H1 (cell line): ENCODE measurements at regions not wholly inside any gene's neighbourhood (a gene's known extent, or its start where the extent isn't known, plus 50 kb on each side); places are given as distances from the start of the nearest gene placed in this dataset.

Experiments
- CTCF ChIA-PET: fragments of 300-600 bp; sonication (Branson Sonifier 250); formaldehyde crosslinking; loops from one replicate; lab custom pipeline; 2021; ENCODE audit not compliant: partially characterized antibody; lab: Charles Lee
- POLR2A ChIA-PET: fragments of 300-600 bp; sonication (Branson Sonifier 250); formaldehyde crosslinking; loops from one replicate; lab custom pipeline; 2021; ENCODE audit warnings: inconsistent platforms; ENCODE audit not compliant: partially characterized antibody; lab: Charles Lee
- DNase-seq, 2 experiments: peaks; one replicate each; pipeline versions ENCODE4 v3.0.0 to v3.0.0-alpha.2; 2010 to 2022; ENCODE audit warnings: low spot score in 2 of 2, low read depth in 1 of 2, mixed read lengths in 1 of 2
- FAIRE-seq: peaks from 2 replicates; lab custom pipeline; 2011; peaks lifted over from hg19 to GRCh38; lab: Jason Lieb, UNC
- H2AFZ ChIP-seq: 2 replicates; pipeline ENCODE4 v1.8.1; 2012; ENCODE audit warnings: low read length, inconsistent platforms
- H2AK5ac ChIP-seq: 2 replicates; pipeline ENCODE4 v1.6.1; 2013; ENCODE audit warnings: low read depth, low read length
- H2BK120ac ChIP-seq: replicated peaks from 2 replicates; pipeline ENCODE3; 2013; ENCODE audit warnings: low read depth, low read length, inconsistent platforms
- H2BK12ac ChIP-seq: 2 replicates; pipeline ENCODE4 v1.6.1; 2013; ENCODE audit warnings: low read depth, low read length
- H2BK15ac ChIP-seq: 2 replicates; pipeline ENCODE4 v1.6.1; 2013; ENCODE audit warnings: low read length
- H2BK20ac ChIP-seq: 2 replicates; pipeline ENCODE4 v1.6.1; 2013; ENCODE audit warnings: low read length
- H2BK5ac ChIP-seq: 2 replicates; pipeline ENCODE4 v1.6.1; 2013; ENCODE audit warnings: low read depth, low read length
- H3K14ac ChIP-seq: 2 replicates; pipeline ENCODE4 v1.6.1; 2013; ENCODE audit warnings: inconsistent platforms; ENCODE audit not compliant: insufficient read length
- H3K18ac ChIP-seq: 2 replicates; pipeline ENCODE4 v1.6.1; 2013; ENCODE audit warnings: low read length; ENCODE audit errors: extremely low read depth
- H3K23ac ChIP-seq: 2 replicates; pipeline ENCODE4 v1.6.1; 2013; ENCODE audit warnings: inconsistent platforms; ENCODE audit not compliant: insufficient read length
- H3K23me2 ChIP-seq: 2 replicates; pipeline ENCODE4 v1.6.1; 2013; ENCODE audit warnings: low read depth, low read length
- H3K27ac ChIP-seq: 2 replicates; pipeline ENCODE4 v1.6.1; 2011; ENCODE audit warnings: low read depth, low read length, inconsistent platforms
- H3K27me3 ChIP-seq, 4 experiments: replicated peaks in 1 of 4; 1 replicate in 1 of 4; 2 replicates in 3 of 4; pipeline versions ENCODE4 v1.6.1 to v1.8.1; 2011 to 2013; ENCODE audit warnings: low read length in 3 of 4, mild to moderate bottlenecking in 3 of 4, inconsistent platforms in 2 of 4, mixed read lengths in 2 of 4, moderate library complexity in 1 of 4; ENCODE audit not compliant: control insufficient read depth in 3 of 4, insufficient read depth in 3 of 4; ENCODE audit errors: extremely low read depth in 1 of 4
- H3K36me3 ChIP-seq, 4 experiments: 2 replicates each; pipeline versions ENCODE4 v1.6.1 to v1.8.1; 2011 to 2013; ENCODE audit warnings: mild to moderate bottlenecking in 4 of 4, low read length in 3 of 4, moderate library complexity in 2 of 4, control low read depth in 1 of 4, inconsistent platforms in 1 of 4; ENCODE audit not compliant: insufficient read depth in 4 of 4, control insufficient read depth in 2 of 4
- H3K4ac ChIP-seq: replicated peaks from 2 replicates; pipeline ENCODE3; 2013; ENCODE audit warnings: low read length, low read depth, mixed read lengths, inconsistent platforms; ENCODE audit not compliant: insufficient read length
- H3K4me1 ChIP-seq, 4 experiments: replicated peaks in 1 of 4; 1 replicate in 1 of 4; 2 replicates in 3 of 4; pipeline versions ENCODE4 v1.6.1 to v1.8.1; 2011 to 2013; ENCODE audit warnings: low read length in 3 of 4, inconsistent platforms in 2 of 4, mixed read lengths in 1 of 4; ENCODE audit not compliant: insufficient read depth in 4 of 4, control insufficient read depth in 3 of 4
- H3K4me2 ChIP-seq, 2 experiments: 2 replicates each; pipeline versions ENCODE4 v1.6.1 to v1.8.1; 2011 to 2013; ENCODE audit warnings: low read depth in 2 of 2, low read length in 2 of 2, control low read depth in 1 of 2, inconsistent platforms in 1 of 2, mild to moderate bottlenecking in 1 of 2; ENCODE audit not compliant: insufficient read depth in 1 of 2
- H3K4me3 ChIP-seq, 4 experiments: fragments of 200-600, 300-600 bp in 1 of 4; sonication (generic), shearing (Covaris generic), sonication (Bioruptor Twin) in 1 of 4; 2 replicates each; pipeline versions ENCODE4 v1.5.1 to v1.8.1; 2011 to 2016; ENCODE audit warnings: low read length in 4 of 4, low read depth in 3 of 4, control low read depth in 2 of 4, inconsistent platforms in 2 of 4, mild to moderate bottlenecking in 2 of 4, mixed read lengths in 1 of 4, moderate library complexity in 1 of 4; ENCODE audit not compliant: insufficient read depth in 2 of 4; ENCODE audit errors: extremely low read depth in 1 of 4
- H3K56ac ChIP-seq: replicated peaks from 2 replicates; pipeline ENCODE3; 2013; ENCODE audit warnings: low read depth, mild to moderate bottlenecking, mixed read lengths, low read length, inconsistent platforms; ENCODE audit not compliant: insufficient read length
- H3K79me1 ChIP-seq: 2 replicates; pipeline ENCODE4 v1.6.1; 2013; ENCODE audit warnings: low read depth, low read length, control low read depth
- H3K79me2 ChIP-seq, 2 experiments: 2 replicates each; pipeline versions ENCODE4 v1.6.1 to v1.8.1; 2012 to 2013; ENCODE audit warnings: low read length in 2 of 2, mild to moderate bottlenecking in 2 of 2, inconsistent platforms in 1 of 2; ENCODE audit not compliant: insufficient read depth in 2 of 2, control insufficient read depth in 1 of 2
- H3K9ac ChIP-seq, 4 experiments: replicated peaks in 1 of 4; 1 replicate in 1 of 4; 2 replicates in 3 of 4; pipeline versions ENCODE4 v1.6.1 to v1.8.1; 2011 to 2013; ENCODE audit warnings: low read depth in 3 of 4, low read length in 3 of 4, control low read depth in 2 of 4, mild to moderate bottlenecking in 2 of 4, moderate library complexity in 2 of 4, inconsistent platforms in 1 of 4; ENCODE audit errors: extremely low read depth in 1 of 4
- H3K9me3 ChIP-seq, 2 experiments: 2 replicates each; pipeline versions ENCODE4 v1.6.1 to v1.8.1; 2012 to 2013; ENCODE audit warnings: mild to moderate bottlenecking in 2 of 2, moderate library complexity in 2 of 2, control low read depth in 1 of 2, inconsistent platforms in 1 of 2, low read depth in 1 of 2, low read length in 1 of 2, mixed read lengths in 1 of 2; ENCODE audit not compliant: insufficient read depth in 2 of 2
- H4K20me1 ChIP-seq, 2 experiments: replicated peaks in 1 of 2; 2 replicates each; pipeline versions ENCODE3 to v1.8.1; 2011 to 2013; ENCODE audit warnings: inconsistent platforms in 2 of 2, low read length in 2 of 2, mild to moderate bottlenecking in 1 of 2; ENCODE audit not compliant: insufficient read depth in 2 of 2, control insufficient read depth in 1 of 2
- H4K5ac ChIP-seq: 2 replicates; pipeline ENCODE4 v1.6.1; 2013; ENCODE audit warnings: low read length, low read depth, mixed read lengths, inconsistent platforms; ENCODE audit not compliant: insufficient read length
- H4K8ac ChIP-seq: 2 replicates; pipeline ENCODE4 v1.8.0; 2013; ENCODE audit warnings: mild to moderate bottlenecking, moderate library complexity, low read length, inconsistent platforms; ENCODE audit not compliant: insufficient read depth; ENCODE audit errors: extremely low read depth
- H4K91ac ChIP-seq: replicated peaks from 2 replicates; pipeline ENCODE3; 2013; ENCODE audit warnings: low read length, mixed read lengths, inconsistent platforms; ENCODE audit not compliant: insufficient read length
- ASH2L ChIP-seq: fragments of 200-600, 300-600 bp; sonication (generic); IDR thresholded peaks from one replicate; pipeline ENCODE4 v1.7.1; 2017; ENCODE audit warnings: low read length
- CEBPB ChIP-seq: IDR thresholded peaks from 2 replicates; pipeline ENCODE4 v1.6.1; 2012; ENCODE audit warnings: low read depth, low read length
- KDM5A ChIP-seq: fragments of 200-600 bp; IDR thresholded peaks from 2 replicates; pipeline ENCODE4 v1.7.1; 2012; ENCODE audit warnings: mild to moderate bottlenecking, low read length, inconsistent platforms, mixed read lengths
- PHF8 ChIP-seq: fragments of 200-600 bp; sonication (generic); conservative IDR thresholded peaks from 2 replicates; pipeline ENCODE4 v1.7.1; 2012; ENCODE audit warnings: low read depth, mild to moderate bottlenecking, inconsistent platforms, low read length, moderate library complexity
- SP1 ChIP-seq: IDR thresholded peaks from 2 replicates; pipeline ENCODE4 v1.6.1; 2011; ENCODE audit warnings: low read depth, low read length
- SP2 ChIP-seq: IDR thresholded peaks from 2 replicates; pipeline ENCODE4 v1.6.1; 2012; ENCODE audit warnings: mild to moderate bottlenecking, low read length, inconsistent platforms
- SP4 ChIP-seq: IDR thresholded peaks from 2 replicates; pipeline ENCODE4 v1.6.1; 2012; ENCODE audit warnings: low read length, inconsistent platforms
- SUZ12 ChIP-seq: fragments of 200-600 bp; sonication (generic); IDR thresholded peaks from 2 replicates; pipeline ENCODE4 v1.6.1; 2012; ENCODE audit warnings: mild to moderate bottlenecking, inconsistent platforms, low read length, moderate library complexity, mixed read lengths
- TAF1 ChIP-seq: IDR thresholded peaks from 2 replicates; pipeline ENCODE4 v1.6.1; 2011; ENCODE audit warnings: mild to moderate bottlenecking, low read depth, low read length
- WGBS, 2 experiments: shearing (Covaris generic) in 1 of 2; methylation state at CpG; one replicate each; pipeline versions ENCODE4 v1.1.6 to v1.1.7; 2013 to 2015; ENCODE audit warnings: low lambda C conversion rate in 2 of 2, mixed read lengths in 2 of 2, inconsistent platforms in 1 of 2, low coverage in 1 of 2, missing lambda C conversion rate in 1 of 2; ENCODE audit not compliant: insufficient replicate concordance in 2 of 2, insufficient coverage in 1 of 2, insufficient read length in 1 of 2; ENCODE audit errors: extremely low coverage in 1 of 2, missing lambda C conversion rate in 1 of 2; 5-methylcytosine and 5-hydroxymethylcytosine counted together
- TF ChIP-seq, protein P1 (sequence below), 3 experiments: IDR thresholded peaks; 1 replicate in 2 of 3; 2 replicates in 1 of 3; pipeline versions ENCODE4 v1.5.1 to v1.6.1; 2011; ENCODE audit warnings: low read length in 3 of 3, mild to moderate bottlenecking in 3 of 3, inconsistent platforms in 2 of 3, low read depth in 1 of 3, moderate library complexity in 1 of 3; ENCODE audit not compliant: insufficient read depth in 1 of 3; ENCODE audit errors: control extremely low read depth in 1 of 3

DNA sequence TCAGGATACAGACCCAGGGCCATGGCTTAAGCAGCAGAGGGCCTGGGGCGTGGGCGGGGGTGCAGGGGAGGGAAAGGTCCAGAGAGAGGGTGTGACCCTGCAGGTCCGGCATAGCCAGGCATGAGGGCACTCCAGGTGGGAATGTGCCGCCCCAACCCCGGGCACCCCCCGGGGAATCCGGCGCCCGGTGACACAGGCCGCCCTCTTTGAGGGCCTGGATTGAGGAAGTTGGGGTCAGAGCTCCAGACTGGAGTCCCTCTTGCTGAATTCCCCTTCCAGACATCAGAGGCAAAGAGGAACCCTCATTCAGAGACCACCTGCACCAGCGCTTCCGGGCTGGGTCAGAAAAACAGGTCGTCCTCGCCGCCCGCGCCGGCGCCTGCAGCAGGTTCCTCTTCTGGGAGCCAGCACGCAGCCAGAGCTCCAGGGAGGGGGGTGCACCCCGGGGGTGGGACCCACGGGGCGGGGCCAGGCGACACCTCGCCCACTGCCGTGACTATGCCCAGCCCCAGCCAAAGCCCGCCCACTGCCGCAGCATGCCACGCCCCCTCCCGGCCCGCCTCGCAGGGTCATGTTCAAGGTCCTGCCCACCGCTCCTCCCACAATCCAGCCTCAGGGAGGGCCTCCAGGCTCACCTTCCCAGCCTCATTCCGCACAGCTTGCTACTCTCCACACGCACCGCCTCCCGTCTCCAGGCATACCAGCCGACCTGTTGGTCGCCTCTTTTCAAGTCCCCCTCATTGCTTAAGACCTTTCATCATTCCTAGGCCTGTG lies 98.3 kb upstream of the ID2 start:
- H4K5ac ChIP-seq: no peak overlapping the region
- peak overlapping the region in 2 of 4 experiments; percentile 7 to 38; a peak in 2 of 8 replicates for H3K4me3 ChIP-seq
- peaks cover 2 to 22% (median 12%) of the 10 kb centered on the region in 4 experiments for H3K4me1 ChIP-seq
- 11% methylated on average over 15 of the region's 39 CpGs; no CpG with 5 or more reads in 1 of the 2 experiments for WGBS, 2 experiments
- H2AK5ac ChIP-seq: no peak overlapping the region
- no peaks in the 10 kb centered on the region; the same call in 1 of the 2 replicates for H3K23me2 ChIP-seq
- H3K27ac ChIP-seq: no peak overlapping the region
- H3K4me2 ChIP-seq: peak overlapping the region; percentile 41 to 59; a peak in 3 of 4 replicates
- H3K56ac ChIP-seq: no peak overlapping the region
- FAIRE-seq: peak; percentile 42
- no peak overlapping the region for H3K4ac ChIP-seq
- H4K91ac ChIP-seq: no peak overlapping the region
- 0 out of 2 replicates have a peak overlapping the region, but pooled peaks have one; percentile 22 for H2BK12ac ChIP-seq
- H2BK5ac ChIP-seq: 0 out of 2 replicates have a peak overlapping the region, but pooled peaks have one; percentile 20
- H3K9ac ChIP-seq: no peak overlapping the region; a peak in 1 of 7 replicates
- no peaks in the 10 kb centered on the region for H3K9me3 ChIP-seq
- H2BK15ac ChIP-seq: peak overlapping the region; percentile 10; the same call in 1 of the 2 replicates
- H4K20me1 ChIP-seq: no peaks in the 10 kb centered on the region
- H3K36me3 ChIP-seq: no peaks in the 10 kb centered on the region
- no peak overlapping the region for H2BK120ac ChIP-seq
- H3K14ac ChIP-seq: no peak overlapping the region
- CTCF ChIA-PET: interaction anchor here (3.2 kb wide), 1 partner anchor 9 kb away, joined by 11 read pairs; no protein-coding TSS in a partner anchor
- no peak overlapping the region for H2BK20ac ChIP-seq
- H3K79me2 ChIP-seq: no peaks in the 10 kb centered on the region
- no peak overlapping the region; the same call in 1 of the 2 replicates for H4K8ac ChIP-seq
- DNase-seq: peak; percentile 94 to 100
- no peak overlapping the region for H2AFZ ChIP-seq
- POLR2A ChIA-PET: interaction anchor here (0.9 to 3.1 kb wide), 5 partner anchors 11 to 705 kb away, joined by 3 to 19 read pairs (median 4); partner anchors contain the start of gene ID2
- H3K27me3 ChIP-seq: peaks cover 0 to 2% (median under 1%) of the 10 kb centered on the region in 4 experiments; a peak in 2 of 7 replicates
- no peak overlapping the region; the same call in 1 of the 2 replicates for H3K18ac ChIP-seq
- no peak overlapping the region for H3K23ac ChIP-seq
- H3K79me1 ChIP-seq: no peaks in the 10 kb centered on the region
- TF ChIP-seq ASH2L (no peak), SUZ12 (no peak), SP4 (peak; percentile 49; the same call in 1 of the 2 replicates), CEBPB (peak; percentile 35; the same call in 1 of the 2 replicates), KDM5A (no peak), SP2 (no peak), PHF8 (no peak), TAF1 (peak; percentile 53; the same call in 1 of the 2 replicates), SP1 (peak; percentile 59)
- TF ChIP-seq, protein P1, sequence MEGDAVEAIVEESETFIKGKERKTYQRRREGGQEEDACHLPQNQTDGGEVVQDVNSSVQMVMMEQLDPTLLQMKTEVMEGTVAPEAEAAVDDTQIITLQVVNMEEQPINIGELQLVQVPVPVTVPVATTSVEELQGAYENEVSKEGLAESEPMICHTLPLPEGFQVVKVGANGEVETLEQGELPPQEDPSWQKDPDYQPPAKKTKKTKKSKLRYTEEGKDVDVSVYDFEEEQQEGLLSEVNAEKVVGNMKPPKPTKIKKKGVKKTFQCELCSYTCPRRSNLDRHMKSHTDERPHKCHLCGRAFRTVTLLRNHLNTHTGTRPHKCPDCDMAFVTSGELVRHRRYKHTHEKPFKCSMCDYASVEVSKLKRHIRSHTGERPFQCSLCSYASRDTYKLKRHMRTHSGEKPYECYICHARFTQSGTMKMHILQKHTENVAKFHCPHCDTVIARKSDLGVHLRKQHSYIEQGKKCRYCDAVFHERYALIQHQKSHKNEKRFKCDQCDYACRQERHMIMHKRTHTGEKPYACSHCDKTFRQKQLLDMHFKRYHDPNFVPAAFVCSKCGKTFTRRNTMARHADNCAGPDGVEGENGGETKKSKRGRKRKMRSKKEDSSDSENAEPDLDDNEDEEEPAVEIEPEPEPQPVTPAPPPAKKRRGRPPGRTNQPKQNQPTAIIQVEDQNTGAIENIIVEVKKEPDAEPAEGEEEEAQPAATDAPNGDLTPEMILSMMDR (IDR thresholded peaks at IDR 0.05; ENCODE audit: control extremely low read depth in 1 of 3, insufficient read depth in 1 of 3, low read depth in 1 of 3, low read length in 3 of 3): no peak
